NCI-H69 (cell line): ENCODE measurements at regions not wholly inside any gene's neighbourhood (a gene's known extent, or its start where the extent isn't known, plus 50 kb on each side); places are given as distances from the start of the nearest gene placed in this dataset.
"Not testable (repeated sequence)": the region's sequence is repeated elsewhere in the genome, so short reads cannot be mapped to it uniquely, and the experiment has no call there.

Source experiments
- DNase-seq: peaks from one replicate; lab custom pipeline; 2025; lab: John Stamatoyannopoulos, UW

- DNase-seq = not testable (repeated sequence)
These were observed 801.4 kb downstream of the TMEM121 start for GRCh38 chr14:106327702-106328353.

GRCh38 chr14:106329243-106329642 is 802.9 kb downstream of the TMEM121 start:
- DNase-seq = not testable (repeated sequence)

GRCh38 chr14:106329987-106330774 is 803.8 kb downstream of the TMEM121 start:
- not testable (repeated sequence) for DNase-seq

GRCh38 chr14:106334428-106335109 is 808.2 kb downstream of the TMEM121 start:
- not testable (repeated sequence) for DNase-seq

GRCh38 chr14:106335110-106335429 is 808.7 kb downstream of the TMEM121 start:
- DNase-seq = not testable (repeated sequence)

- not testable (repeated sequence) for DNase-seq
These were observed 812.4 kb downstream of the TMEM121 start for GRCh38 chr14:106338775-106339174.

- not testable (repeated sequence) for DNase-seq
These were observed 814.3 kb downstream of the TMEM121 start for GRCh38 chr14:106340658-106341057.

- DNase-seq = not testable (repeated sequence)
These were observed 814.8 kb downstream of the TMEM121 start for GRCh38 chr14:106341161-106341560.

- no peak for DNase-seq
These were observed 817.2 kb downstream of the TMEM121 start for GRCh38 chr14:106343626-106344025.

GRCh38 chr14:106344065-106344614 is 817.8 kb downstream of the TMEM121 start:
- DNase-seq = not testable (repeated sequence)

GRCh38 chr14:106344791-106345479 is 818.6 kb downstream of the TMEM121 start:
- not testable (repeated sequence) for DNase-seq

GRCh38 chr14:106346084-106346483 is 819.7 kb downstream of the TMEM121 start:
- DNase-seq = no peak

GRCh38 chr14:106346534-106347290 is 820.3 kb downstream of the TMEM121 start:
- DNase-seq = no peak

- DNase-seq = no peak
These were observed 821.0 kb downstream of the TMEM121 start for GRCh38 chr14:106347291-106347778.

- no peak for DNase-seq
These were observed 821.7 kb downstream of the TMEM121 start for GRCh38 chr14:106347890-106348755.

- not testable (repeated sequence) for DNase-seq
These were observed 822.6 kb downstream of the TMEM121 start for GRCh38 chr14:106348873-106349540.

- DNase-seq = not testable (repeated sequence)
These were observed 823.5 kb downstream of the TMEM121 start for GRCh38 chr14:106349678-106350457.

GRCh38 chr14:106355007-106355791 is 828.8 kb downstream of the TMEM121 start:
- not testable (repeated sequence) for DNase-seq
